K562 (cell line): ENCODE measurements at regions not wholly inside any gene's neighbourhood (a gene's known extent, or its start where the extent isn't known, plus 50 kb on each side); places are given as distances from the start of the nearest gene placed in this dataset.

Experiments
- ATAC-seq: fragments of 200-7000 bp; cut with Tn5 transposase; 3 replicates; pipeline ENCODE4 v1.9.1; 2020; ENCODE audit warnings: moderate library complexity
- BruUV-seq: library from RNA; stranded (reverse); fragments of 400-500 nt; replicated peaks from 2 replicates; lab custom pipeline; 2021; lab: Mats Ljungman, UMichigan
- CTCF ChIA-PET: fragments of 300-600 bp; formaldehyde crosslinking; extraction: SDS; loops from one replicate; lab custom pipeline; 2021; ENCODE audit warnings: low intra/inter-chr PET ratio; lab: Yijun Ruan, JAX
- POLR2A ChIA-PET: fragments of 300-600, 350-650 bp; sonication (Branson Sonifier 250); formaldehyde crosslinking; extraction: SDS; loops from one replicate; lab custom pipeline; 2021; ENCODE audit warnings: antibody characterized with exemption, inconsistent platforms; lab: Yijun Ruan, JAX
- DNase-seq, 4 experiments: peaks; one replicate each; pipeline versions ENCODE4 v3.0.0 to v3.0.0-alpha.2; 2011 to 2018; ENCODE audit warnings: low spot score in 3 of 4, mixed read lengths in 3 of 4; ENCODE audit errors: extremely low read depth in 1 of 4
- FAIRE-seq: peaks from 2 replicates; lab custom pipeline; 2011; peaks lifted over from hg19 to GRCh38; lab: Jason Lieb, UNC
- H2AFZ ChIP-seq: 2 replicates; pipeline ENCODE4 v1.6.0; 2011; ENCODE audit warnings: low read depth, low read length, control low read depth, inconsistent platforms
- H3K27ac ChIP-seq: fragments of 200-600 bp; 3 replicates; pipeline ENCODE4 v1.8.0; 2011; ENCODE audit warnings: low read depth, mild to moderate bottlenecking, control low read depth, inconsistent platforms, low read length, moderate library complexity, mixed read lengths; ENCODE audit errors: extremely low read depth
- H3K27me3 ChIP-seq, 2 experiments: fragments of 300-600 bp in 1 of 2; 2 replicates in 1 of 2; 3 replicates in 1 of 2; pipeline versions ENCODE4 v1.6.0 to v1.8.0; 2011; ENCODE audit warnings: inconsistent platforms in 2 of 2, low read length in 2 of 2, mild to moderate bottlenecking in 1 of 2, mixed read lengths in 1 of 2, moderate library complexity in 1 of 2; ENCODE audit not compliant: control insufficient read depth in 2 of 2, insufficient read depth in 2 of 2
- H3K36me3 ChIP-seq: fragments of 300-600 bp; 3 replicates; pipeline ENCODE4 v1.8.0; 2011; ENCODE audit warnings: mild to moderate bottlenecking, low read length, inconsistent platforms; ENCODE audit not compliant: control insufficient read depth, insufficient read depth
- H3K4me1 ChIP-seq, 2 experiments: fragments of 200-600 bp in 1 of 2; replicated peaks in 1 of 2; 2 replicates in 1 of 2; 3 replicates in 1 of 2; pipeline versions ENCODE4 v1.5.1 to v1.8.0; 2011; ENCODE audit warnings: inconsistent platforms in 2 of 2, low read length in 2 of 2, mild to moderate bottlenecking in 1 of 2, mixed read lengths in 1 of 2, moderate library complexity in 1 of 2; ENCODE audit not compliant: control insufficient read depth in 2 of 2, insufficient read depth in 2 of 2
- H3K4me2 ChIP-seq: 2 replicates; pipeline ENCODE4 v1.6.1; 2011; ENCODE audit warnings: low read length, control low read depth, inconsistent platforms, mixed read lengths; ENCODE audit not compliant: insufficient read depth
- H3K4me3 ChIP-seq: fragments of 200-600 bp; sonication (generic), shearing (Covaris generic); 2 replicates; pipeline ENCODE4 v1.5.1; 2016; ENCODE audit warnings: control low read depth, inconsistent platforms
- H3K79me2 ChIP-seq: fragments of 200-600 bp; 3 replicates; pipeline ENCODE4 v1.8.0; 2011; ENCODE audit warnings: low read length, inconsistent platforms; ENCODE audit not compliant: control insufficient read depth, insufficient read depth
- H3K9ac ChIP-seq, 2 experiments: 2 replicates each; pipeline versions ENCODE4 v1.6.0 to v1.6.1; 2011; ENCODE audit warnings: low read depth in 2 of 2, low read length in 2 of 2, control low read depth in 1 of 2, inconsistent platforms in 1 of 2, mild to moderate bottlenecking in 1 of 2, mixed read lengths in 1 of 2; ENCODE audit not compliant: insufficient read depth in 1 of 2
- H3K9me1 ChIP-seq: one replicate; pipeline ENCODE4 v1.6.0; 2011; ENCODE audit warnings: inconsistent platforms, mild to moderate bottlenecking, low read length, moderate library complexity; ENCODE audit not compliant: control insufficient read depth, insufficient read depth
- H3K9me3 ChIP-seq: replicated peaks from 2 replicates; pipeline ENCODE4 v1.5.1; 2011; ENCODE audit warnings: low read depth, low read length, inconsistent platforms; ENCODE audit not compliant: control insufficient read depth, insufficient read depth
- H4K20me1 ChIP-seq: replicated peaks from 2 replicates; pipeline ENCODE4 v1.6.1; 2011; ENCODE audit warnings: low read length, inconsistent platforms, mixed read lengths; ENCODE audit not compliant: control insufficient read depth, insufficient read depth
- BRF2 ChIP-seq: IDR thresholded peaks from 3 replicates; pipeline ENCODE4 v1.6.1; 2011; ENCODE audit warnings: borderline replicate concordance, mild to moderate bottlenecking; ENCODE audit not compliant: insufficient read length, insufficient read depth
- CCAR2 ChIP-seq: fragments of 200-400 bp; formaldehyde crosslinking; IDR thresholded peaks from 2 replicates; pipeline ENCODE4 v1.6.1; 2017; ENCODE audit warnings: mild to moderate bottlenecking, low read depth, low read length
- E2F1 ChIP-seq: sonication (generic); formaldehyde crosslinking; IDR thresholded peaks from 2 replicates; pipeline ENCODE4 v1.8.1; 2023; ENCODE audit warnings: mild to moderate bottlenecking, missing genetic modification reagents, moderate library complexity
- ERF ChIP-seq: fragments of 450-650 bp; formaldehyde crosslinking; IDR thresholded peaks from 2 replicates; pipeline ENCODE4 v1.4.0; 2020; ENCODE audit warnings: mild to moderate bottlenecking, mixed read lengths
- KDM1A ChIP-seq, 2 experiments: fragments of 450-650 bp; IDR thresholded peaks; 2 replicates each; pipeline ENCODE4 v1.6.1; 2016; ENCODE audit warnings: mild to moderate bottlenecking in 2 of 2
- NR3C1 ChIP-seq: sonication (generic); formaldehyde crosslinking; IDR thresholded peaks from 2 replicates; pipeline ENCODE4 v1.8.1; 2022; ENCODE audit warnings: missing genetic modification reagents
- RUNX1 ChIP-seq: sonication (generic); IDR thresholded peaks from 2 replicates; pipeline ENCODE4 v1.6.1; 2016; ENCODE audit warnings: antibody characterized with exemption, low read depth
- ZBTB7A ChIP-seq: IDR thresholded peaks from 2 replicates; pipeline ENCODE4 v1.6.1; 2011; ENCODE audit warnings: low read depth, mild to moderate bottlenecking, low read length, moderate library complexity, borderline replicate concordance; ENCODE audit not compliant: control insufficient read depth
- ZHX1 ChIP-seq: fragments of 150-350 bp; conservative IDR thresholded peaks from 2 replicates; pipeline ENCODE4 v1.6.1; 2014; ENCODE audit warnings: low read length
- ZNF518B ChIP-seq: fragments of 250-450 bp; sonication (Bioruptor Pico); IDR thresholded peaks from 2 replicates; pipeline ENCODE4 v1.5.0; 2021; ENCODE audit warnings: mild to moderate bottlenecking, moderate library complexity
- WGBS: fragments of 100-300 bp; shearing (Covaris generic); methylation state at CpG from one replicate; pipeline ENCODE4 v1.1.6; 2016; ENCODE audit warnings: low coverage, mixed read lengths; ENCODE audit not compliant: insufficient coverage; ENCODE audit errors: missing lambda C conversion rate; 5-methylcytosine and 5-hydroxymethylcytosine counted together
- in situ Hi-C: fragments of 300-500 bp; cut with MboI; formaldehyde crosslinking; loops from 4 replicates; pipeline ENCODE4 v1.15.0; 2018; ENCODE audit warnings: inconsistent platforms, mixed read lengths
- intact Hi-C: fragments of 100-400 bp; cut with micrococcal nuclease; formaldehyde crosslinking; loops from 2 replicates; pipeline ENCODE4 v1.14.2; 2022
- TF ChIP-seq, protein P1 (sequence below): fragments of 250-450 bp; sonication (Bioruptor Pico); IDR thresholded peaks from 2 replicates; pipeline ENCODE4 v1.4.0; 2020; ENCODE audit warnings: borderline replicate concordance

DNA sequence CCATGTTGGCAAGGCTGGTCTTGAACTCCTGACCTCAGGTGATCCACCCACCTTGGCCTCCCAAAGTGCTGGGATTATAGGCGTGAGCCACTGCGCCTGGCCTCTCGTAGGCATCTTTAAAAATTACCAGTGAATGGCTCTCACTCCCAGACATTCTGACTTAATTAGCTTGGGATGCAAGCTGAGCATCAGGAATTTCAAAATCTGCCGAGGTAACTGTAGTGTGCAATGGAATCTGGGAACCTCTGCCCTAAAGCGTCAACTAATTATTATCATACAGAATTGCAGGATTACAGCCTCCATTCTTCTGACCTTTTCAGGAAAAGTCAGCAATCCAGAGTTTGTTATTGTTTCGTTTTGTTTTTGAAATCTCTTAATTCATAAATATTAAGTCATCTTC is 213.4 kb upstream of the DMAC1 start (continued):
- no peak for TF ChIP-seq ZNF518B (CRISPR knock-in tag)
- no peak for TF ChIP-seq CCAR2
- TF ChIP-seq, all 486 proteins: peak for 0

DNA sequence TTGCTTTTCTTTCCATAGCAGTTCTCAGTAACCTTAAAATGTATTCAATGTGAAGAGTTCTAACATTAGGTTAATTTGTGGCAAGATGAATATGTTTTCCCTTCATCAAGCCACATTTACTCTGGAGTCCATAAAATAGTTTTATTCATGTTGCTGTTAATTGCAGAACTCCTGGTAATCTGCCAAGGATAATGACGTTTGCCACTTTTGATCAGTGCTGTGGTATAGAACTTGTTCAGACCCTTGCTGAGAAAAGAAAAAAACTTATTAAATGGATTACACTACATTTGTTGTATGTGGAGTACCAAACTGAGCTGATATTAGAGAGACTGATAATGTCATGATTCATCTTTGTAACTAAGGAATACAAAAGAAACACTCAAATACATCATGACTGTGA is 212.4 kb upstream of the DMAC1 start:
- no peak overlapping the region for H3K4me3 ChIP-seq
- no peaks in the 10 kb centered on the region for H3K9me3 ChIP-seq
- no peak overlapping the region for H3K27ac ChIP-seq
- no peaks in the 10 kb centered on the region for H3K79me2 ChIP-seq
- ChIA-PET CTCF (no interaction called here), POLR2A (interaction anchor here (0.7 kb wide), 1 partner anchor 46 kb away, joined by 4 read pairs; no protein-coding TSS in a partner anchor)
- no peaks in the 10 kb centered on the region for H3K4me1 ChIP-seq
- H3K36me3 ChIP-seq = no peaks in the 10 kb centered on the region
- intact Hi-C loops = no loop called here
- no peak overlapping the region for H3K4me2 ChIP-seq
- H3K27me3 ChIP-seq = no peaks in the 10 kb centered on the region
- H3K9ac ChIP-seq = no peak overlapping the region
- WGBS = 0% methylated on average over 1 of the region's 1 CpG
- H3K9me1 ChIP-seq = no peaks in the 10 kb centered on the region
- FAIRE-seq (no peak), ATAC-seq (no peak), DNase-seq (no peak)
- H4K20me1 ChIP-seq = no peaks in the 10 kb centered on the region
- in situ Hi-C loops = no loop called here
- BruUV-seq = no TSS peak
- H2AFZ ChIP-seq = no peak overlapping the region
- no peak for TF ChIP-seq BRF2
- no peak for TF ChIP-seq NR3C1 (CRISPR knock-in tag)
- TF ChIP-seq KDM1A (IDR thresholded peaks at IDR 0.05) = no peak
- no peak for TF ChIP-seq RUNX1
- TF ChIP-seq ERF (CRISPR knock-in tag) = no peak
- TF ChIP-seq ZBTB7A = no peak
- no peak for TF ChIP-seq E2F1 (CRISPR knock-in tag)
- TF ChIP-seq, protein P1, sequence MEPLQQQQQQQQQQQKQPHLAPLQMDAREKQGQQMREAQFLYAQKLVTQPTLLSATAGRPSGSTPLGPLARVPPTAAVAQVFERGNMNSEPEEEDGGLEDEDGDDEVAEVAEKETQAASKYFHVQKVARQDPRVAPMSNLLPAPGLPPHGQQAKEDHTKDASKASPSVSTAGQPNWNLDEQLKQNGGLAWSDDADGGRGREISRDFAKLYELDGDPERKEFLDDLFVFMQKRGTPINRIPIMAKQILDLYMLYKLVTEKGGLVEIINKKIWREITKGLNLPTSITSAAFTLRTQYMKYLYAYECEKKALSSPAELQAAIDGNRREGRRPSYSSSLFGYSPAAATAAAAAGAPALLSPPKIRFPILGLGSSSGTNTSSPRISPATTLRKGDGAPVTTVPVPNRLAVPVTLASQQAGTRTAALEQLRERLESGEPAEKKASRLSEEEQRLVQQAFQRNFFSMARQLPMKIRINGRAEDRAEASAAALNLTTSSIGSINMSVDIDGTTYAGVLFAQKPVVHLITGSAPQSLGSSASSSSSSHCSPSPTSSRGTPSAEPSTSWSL (CRISPR knock-in tag) = no peak
- TF ChIP-seq ZHX1 = no peak
